Adrenal gland (tissue), 5 donors: ENCODE measurements at regions not wholly inside any gene's neighbourhood (a gene's known extent, or its start where the extent isn't known, plus 50 kb on each side); places are given as distances from the start of the nearest gene placed in this dataset.

ENCODE experiments used
- POLR2A ChIP-seq, 2 donors: fragments of 450-650 bp; IDR thresholded peaks; one replicate each; pipeline ENCODE4 v1.6.1; 2017; ENCODE audit warnings: antibody characterized with exemption in 2 of 2, mild to moderate bottlenecking in 2 of 2, moderate library complexity in 1 of 2
- TF ChIP-seq, protein P1 (sequence below), 6 experiments: fragments of 450-650 bp in 4 of 6; fragments of 200-600 bp in 2 of 6; sonication (generic) in 1 of 6; IDR thresholded peaks; 1 replicate in 5 of 6; 2 replicates in 1 of 6; pipeline versions ENCODE4 v1.5.1 to v1.8.0; 2016 to 2021; ENCODE audit warnings: antibody characterized with exemption in 6 of 6, mild to moderate bottlenecking in 2 of 6, moderate library complexity in 1 of 6
- donor health status: DM: no; HTN: no; CAD: no.

- TF ChIP-seq, protein P1, sequence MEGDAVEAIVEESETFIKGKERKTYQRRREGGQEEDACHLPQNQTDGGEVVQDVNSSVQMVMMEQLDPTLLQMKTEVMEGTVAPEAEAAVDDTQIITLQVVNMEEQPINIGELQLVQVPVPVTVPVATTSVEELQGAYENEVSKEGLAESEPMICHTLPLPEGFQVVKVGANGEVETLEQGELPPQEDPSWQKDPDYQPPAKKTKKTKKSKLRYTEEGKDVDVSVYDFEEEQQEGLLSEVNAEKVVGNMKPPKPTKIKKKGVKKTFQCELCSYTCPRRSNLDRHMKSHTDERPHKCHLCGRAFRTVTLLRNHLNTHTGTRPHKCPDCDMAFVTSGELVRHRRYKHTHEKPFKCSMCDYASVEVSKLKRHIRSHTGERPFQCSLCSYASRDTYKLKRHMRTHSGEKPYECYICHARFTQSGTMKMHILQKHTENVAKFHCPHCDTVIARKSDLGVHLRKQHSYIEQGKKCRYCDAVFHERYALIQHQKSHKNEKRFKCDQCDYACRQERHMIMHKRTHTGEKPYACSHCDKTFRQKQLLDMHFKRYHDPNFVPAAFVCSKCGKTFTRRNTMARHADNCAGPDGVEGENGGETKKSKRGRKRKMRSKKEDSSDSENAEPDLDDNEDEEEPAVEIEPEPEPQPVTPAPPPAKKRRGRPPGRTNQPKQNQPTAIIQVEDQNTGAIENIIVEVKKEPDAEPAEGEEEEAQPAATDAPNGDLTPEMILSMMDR (IDR thresholded peaks at IDR 0.05): no peak
- no peak for TF ChIP-seq POLR2A (IDR thresholded peaks at IDR 0.05)
Measured at GRCh38 chr2:59594671-59595222, 958.7 kb downstream of the BCL11A start.
